ENCODE measurements at regions not wholly inside any gene's neighbourhood (a gene's known extent, or its start where the extent isn't known, plus 50 kb on each side); places are given as distances from the start of the nearest gene placed in this dataset.
"Not testable (repeated sequence)": the region's sequence is repeated elsewhere in the genome, so short reads cannot be mapped to it uniquely, and the experiment has no call there.

- DNase-seq (ENCODE audit: low spot score), result no peak
- no peak overlapping the region for H2AFZ ChIP-seq (ENCODE audit: low read length)
- WGBS, 2 donors (ENCODE audit: extremely low coverage in 2 of 2, insufficient read length in 2 of 2, insufficient replicate concordance in 1 of 2), result no CpG with 5 or more reads among the region's 3 CpGs
Observed at GRCh38 chr1:87410776-87411480, 82.2 kb downstream of the LMO4 start.

DNA sequence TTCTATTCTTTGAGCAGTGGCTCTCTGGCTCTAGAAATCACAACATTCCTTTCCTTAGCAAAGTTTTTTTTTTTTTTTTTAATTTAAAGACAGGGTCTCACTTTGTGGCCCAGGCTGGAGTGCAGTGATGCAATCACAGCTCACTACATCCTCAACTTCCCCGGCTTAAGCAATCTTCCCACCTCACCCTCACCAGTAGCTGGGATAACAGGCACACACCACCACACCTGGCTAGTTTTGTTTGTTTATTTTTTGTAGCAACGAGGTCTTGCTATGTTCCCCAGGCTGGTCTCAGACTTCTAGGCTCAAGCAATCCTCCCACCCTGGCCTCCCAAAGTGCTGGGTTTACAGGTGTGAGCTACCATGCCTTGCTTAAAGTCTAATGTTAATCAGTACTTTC, 85.2 kb downstream of the LMO4 start:
- not testable (repeated sequence) for H3K9me3 ChIP-seq (replicated peaks in 1 of 2; ENCODE audit: control insufficient read depth in 2 of 2, insufficient read depth in 1 of 2, low read depth in 1 of 2, low read length in 2 of 2); H3K79me1 ChIP-seq (ENCODE audit: low read depth, low read length); H3K23ac ChIP-seq (ENCODE audit: low read depth, low read length, poor library complexity); H4K91ac ChIP-seq (ENCODE audit: low read depth, low read length, poor library complexity); H2AK5ac ChIP-seq (ENCODE audit: low read depth, low read length); H3K27me3 ChIP-seq (ENCODE audit: control insufficient read depth in 3 of 3, insufficient read depth in 3 of 3, low read depth in 1 of 3, low read length in 3 of 3); H3K18ac ChIP-seq (ENCODE audit: low read length); H3K36me3 ChIP-seq (replicated peaks in 1 of 2; ENCODE audit: control insufficient read depth in 2 of 2, insufficient read depth in 2 of 2, low read length in 2 of 2); H3K9ac ChIP-seq (ENCODE audit: low read depth, low read length, poor library complexity); H3K4ac ChIP-seq (ENCODE audit: low read length); H3K4me3 ChIP-seq (ENCODE audit: low read length in 2 of 2); H3K14ac ChIP-seq (ENCODE audit: low read length); H2BK12ac ChIP-seq (ENCODE audit: low read length); DNase-seq (ENCODE audit: low spot score); H2BK5ac ChIP-seq (ENCODE audit: low read length); H3K27ac ChIP-seq (replicated peaks; ENCODE audit: low read length); H2BK120ac ChIP-seq (ENCODE audit: low read depth, low read length); H2BK15ac ChIP-seq (ENCODE audit: low read length); H3K4me2 ChIP-seq (ENCODE audit: insufficient read depth, low read length, poor library complexity, severe bottlenecking); H3K4me1 ChIP-seq (ENCODE audit: control insufficient read depth in 2 of 2, insufficient read depth in 1 of 2, low read depth in 1 of 2, low read length in 2 of 2); H2AFZ ChIP-seq (ENCODE audit: low read length); H4K8ac ChIP-seq (ENCODE audit: low read depth, low read length)
- no CpG with 5 or more reads among the region's 2 CpGs for WGBS, 2 donors (ENCODE audit: extremely low coverage in 2 of 2, insufficient read length in 2 of 2, insufficient replicate concordance in 1 of 2)

More at GRCh38 chr1:87410776-87411480, 82.2 kb downstream of the LMO4 start:
- no peak overlapping the region for H3K14ac ChIP-seq (ENCODE audit: low read length)
- no peak overlapping the region for H2BK120ac ChIP-seq (ENCODE audit: low read depth, low read length)
- H3K27me3 ChIP-seq (ENCODE audit: control insufficient read depth in 3 of 3, insufficient read depth in 3 of 3, low read depth in 1 of 3, low read length in 3 of 3), result no peaks in the 10 kb centered on the region
- no peak overlapping the region for H3K4ac ChIP-seq (ENCODE audit: low read length)
- no peak overlapping the region for H2BK15ac ChIP-seq (ENCODE audit: low read length)
- H3K4me1 ChIP-seq (ENCODE audit: control insufficient read depth in 2 of 2, insufficient read depth in 1 of 2, low read depth in 1 of 2, low read length in 2 of 2), result no peaks in the 10 kb centered on the region
- no peak overlapping the region for H3K27ac ChIP-seq (replicated peaks; ENCODE audit: low read length)
- no peaks in the 10 kb centered on the region for H3K9me3 ChIP-seq (replicated peaks in 1 of 2; ENCODE audit: control insufficient read depth in 2 of 2, insufficient read depth in 1 of 2, low read depth in 1 of 2, low read length in 2 of 2)
- no peak overlapping the region for H4K8ac ChIP-seq (ENCODE audit: low read depth, low read length)
- H3K4me3 ChIP-seq (ENCODE audit: low read length in 2 of 2), result no peak overlapping the region
- H3K36me3 ChIP-seq (replicated peaks in 1 of 2; ENCODE audit: control insufficient read depth in 2 of 2, insufficient read depth in 2 of 2, low read length in 2 of 2), result no peaks in the 10 kb centered on the region
- H4K91ac ChIP-seq (ENCODE audit: low read depth, low read length, poor library complexity), result no peak overlapping the region
- H2BK12ac ChIP-seq (ENCODE audit: low read length), result no peak overlapping the region
- H3K79me1 ChIP-seq (ENCODE audit: low read depth, low read length), result no peaks in the 10 kb centered on the region
- H2AK5ac ChIP-seq (ENCODE audit: low read depth, low read length), result no peak overlapping the region
- H2BK5ac ChIP-seq (ENCODE audit: low read length), result no peak overlapping the region
- H3K18ac ChIP-seq (ENCODE audit: low read length), result no peak overlapping the region
- no peak overlapping the region for H3K9ac ChIP-seq (ENCODE audit: low read depth, low read length, poor library complexity)
- no peak overlapping the region for H3K4me2 ChIP-seq (ENCODE audit: insufficient read depth, low read length, poor library complexity, severe bottlenecking)
- H3K23ac ChIP-seq (ENCODE audit: low read depth, low read length, poor library complexity), result no peak overlapping the region

- Histone ChIP-seq H3K4me2 (ENCODE audit: insufficient read depth, low read length, poor library complexity, severe bottlenecking) (no peak overlapping the region), H4K8ac (ENCODE audit: low read depth, low read length) (no peak overlapping the region), H3K18ac (ENCODE audit: low read length) (no peak overlapping the region), H2AFZ (ENCODE audit: low read length) (no peak overlapping the region), H3K9ac (ENCODE audit: low read depth, low read length, poor library complexity) (no peak overlapping the region), H2BK120ac (ENCODE audit: low read depth, low read length) (no peak overlapping the region), H2BK15ac (ENCODE audit: low read length) (no peak overlapping the region), H3K14ac (ENCODE audit: low read length) (no peak overlapping the region), H3K9me3 (replicated peaks in 1 of 2; ENCODE audit: control insufficient read depth in 2 of 2, insufficient read depth in 1 of 2, low read depth in 1 of 2, low read length in 2 of 2) (no peaks in the 10 kb centered on the region), H3K4me1 (ENCODE audit: control insufficient read depth in 2 of 2, insufficient read depth in 1 of 2, low read depth in 1 of 2, low read length in 2 of 2) (no peaks in the 10 kb centered on the region), H3K27me3 (ENCODE audit: control insufficient read depth in 3 of 3, insufficient read depth in 3 of 3, low read depth in 1 of 3, low read length in 3 of 3) (no peaks in the 10 kb centered on the region), H3K79me1 (ENCODE audit: low read depth, low read length) (no peaks in the 10 kb centered on the region), H3K36me3 (replicated peaks in 1 of 2; ENCODE audit: control insufficient read depth in 2 of 2, insufficient read depth in 2 of 2, low read length in 2 of 2) (no peaks in the 10 kb centered on the region), H3K4me3 (ENCODE audit: low read length in 2 of 2) (no peak overlapping the region), H3K23ac (ENCODE audit: low read depth, low read length, poor library complexity) (no peak overlapping the region), H2AK5ac (ENCODE audit: low read depth, low read length) (no peak overlapping the region), H2BK5ac (ENCODE audit: low read length) (no peak overlapping the region), H3K4ac (ENCODE audit: low read length) (no peak overlapping the region), H4K91ac (ENCODE audit: low read depth, low read length, poor library complexity) (no peak overlapping the region), H2BK12ac (ENCODE audit: low read length) (no peak overlapping the region), H3K27ac (replicated peaks; ENCODE audit: low read length) (no peak overlapping the region)
- DNase-seq (ENCODE audit: low spot score), result no peak
- no CpG with 5 or more reads among the region's 3 CpGs for WGBS, 2 donors (ENCODE audit: extremely low coverage in 2 of 2, insufficient read length in 2 of 2, insufficient replicate concordance in 1 of 2)
Observed at GRCh38 chr1:87418048-87418447, 89.4 kb downstream of the LMO4 start.

GRCh38 chr1:87421809-87422208, 93.1 kb downstream of the LMO4 start:
- Histone ChIP-seq H3K27ac (replicated peaks; ENCODE audit: low read length) (no peak overlapping the region), H3K4me2 (ENCODE audit: insufficient read depth, low read length, poor library complexity, severe bottlenecking) (no peak overlapping the region), H2AFZ (ENCODE audit: low read length) (no peak overlapping the region), H3K18ac (ENCODE audit: low read length) (no peak overlapping the region), H3K4me1 (ENCODE audit: control insufficient read depth in 2 of 2, insufficient read depth in 1 of 2, low read depth in 1 of 2, low read length in 2 of 2) (no peaks in the 10 kb centered on the region), H3K79me1 (ENCODE audit: low read depth, low read length) (no peaks in the 10 kb centered on the region), H2BK12ac (ENCODE audit: low read length) (no peak overlapping the region), H4K91ac (ENCODE audit: low read depth, low read length, poor library complexity) (no peak overlapping the region), H3K14ac (ENCODE audit: low read length) (no peak overlapping the region), H2BK120ac (ENCODE audit: low read depth, low read length) (no peak overlapping the region), H2AK5ac (ENCODE audit: low read depth, low read length) (no peak overlapping the region), H3K4me3 (ENCODE audit: low read length in 2 of 2) (no peak overlapping the region), H3K23ac (ENCODE audit: low read depth, low read length, poor library complexity) (no peak overlapping the region), H3K9ac (ENCODE audit: low read depth, low read length, poor library complexity) (no peak overlapping the region), H3K9me3 (replicated peaks in 1 of 2; ENCODE audit: control insufficient read depth in 2 of 2, insufficient read depth in 1 of 2, low read depth in 1 of 2, low read length in 2 of 2) (no peaks in the 10 kb centered on the region), H4K8ac (ENCODE audit: low read depth, low read length) (no peak overlapping the region), H2BK15ac (ENCODE audit: low read length) (no peak overlapping the region), H3K4ac (ENCODE audit: low read length) (no peak overlapping the region), H2BK5ac (ENCODE audit: low read length) (no peak overlapping the region), H3K27me3 (ENCODE audit: control insufficient read depth in 3 of 3, insufficient read depth in 3 of 3, low read depth in 1 of 3, low read length in 3 of 3) (no peaks in the 10 kb centered on the region), H3K36me3 (replicated peaks in 1 of 2; ENCODE audit: control insufficient read depth in 2 of 2, insufficient read depth in 2 of 2, low read length in 2 of 2) (no peaks in the 10 kb centered on the region)
- no peak for DNase-seq (ENCODE audit: low spot score)
